Retinal pigment epithelial cell (primary cell): ENCODE measurements at regions not wholly inside any gene's neighbourhood (a gene's known extent, or its start where the extent isn't known, plus 50 kb on each side); places are given as distances from the start of the nearest gene placed in this dataset.
"Not testable (repeated sequence)": the region's sequence is repeated elsewhere in the genome, so short reads cannot be mapped to it uniquely, and the experiment has no call there.

Experiments
- DNase-seq: peaks from one replicate; pipeline ENCODE4 v3.0.0-alpha.2; 2010; ENCODE audit warnings: low read depth
- H3K4me3 ChIP-seq: 2 replicates; pipeline ENCODE4 v1.5.1; 2011; ENCODE audit warnings: mild to moderate bottlenecking, low read length, control low read depth, moderate library complexity
- TF ChIP-seq, protein P1 (sequence below): conservative IDR thresholded peaks from 2 replicates; pipeline ENCODE4 v1.5.1; 2011; ENCODE audit warnings: low read depth, low read length, control low read depth, inconsistent platforms

DNA sequence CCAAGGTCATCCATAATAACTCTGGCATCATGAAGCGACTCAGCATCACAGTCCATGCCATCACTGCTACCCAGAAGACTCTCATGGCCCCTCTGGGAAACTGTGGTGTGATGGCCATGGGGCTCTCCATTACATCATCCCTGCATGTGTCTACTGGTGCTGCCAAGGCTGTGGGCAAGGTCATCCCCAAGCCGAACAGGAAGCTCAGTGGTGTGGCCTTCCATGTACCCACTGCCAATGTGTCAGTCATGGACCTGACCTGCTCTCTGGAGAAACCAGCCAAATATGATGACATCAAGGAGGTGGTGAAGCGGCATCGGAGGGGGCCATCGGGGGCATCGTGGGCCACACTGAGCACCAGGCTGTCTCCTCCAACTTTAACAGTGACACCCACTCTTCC, 65.1 kb upstream of the ARHGAP29 start:
- no peak for DNase-seq
- H3K4me3 ChIP-seq: no peak overlapping the region
- TF ChIP-seq, protein P1, sequence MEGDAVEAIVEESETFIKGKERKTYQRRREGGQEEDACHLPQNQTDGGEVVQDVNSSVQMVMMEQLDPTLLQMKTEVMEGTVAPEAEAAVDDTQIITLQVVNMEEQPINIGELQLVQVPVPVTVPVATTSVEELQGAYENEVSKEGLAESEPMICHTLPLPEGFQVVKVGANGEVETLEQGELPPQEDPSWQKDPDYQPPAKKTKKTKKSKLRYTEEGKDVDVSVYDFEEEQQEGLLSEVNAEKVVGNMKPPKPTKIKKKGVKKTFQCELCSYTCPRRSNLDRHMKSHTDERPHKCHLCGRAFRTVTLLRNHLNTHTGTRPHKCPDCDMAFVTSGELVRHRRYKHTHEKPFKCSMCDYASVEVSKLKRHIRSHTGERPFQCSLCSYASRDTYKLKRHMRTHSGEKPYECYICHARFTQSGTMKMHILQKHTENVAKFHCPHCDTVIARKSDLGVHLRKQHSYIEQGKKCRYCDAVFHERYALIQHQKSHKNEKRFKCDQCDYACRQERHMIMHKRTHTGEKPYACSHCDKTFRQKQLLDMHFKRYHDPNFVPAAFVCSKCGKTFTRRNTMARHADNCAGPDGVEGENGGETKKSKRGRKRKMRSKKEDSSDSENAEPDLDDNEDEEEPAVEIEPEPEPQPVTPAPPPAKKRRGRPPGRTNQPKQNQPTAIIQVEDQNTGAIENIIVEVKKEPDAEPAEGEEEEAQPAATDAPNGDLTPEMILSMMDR: no peak

DNA sequence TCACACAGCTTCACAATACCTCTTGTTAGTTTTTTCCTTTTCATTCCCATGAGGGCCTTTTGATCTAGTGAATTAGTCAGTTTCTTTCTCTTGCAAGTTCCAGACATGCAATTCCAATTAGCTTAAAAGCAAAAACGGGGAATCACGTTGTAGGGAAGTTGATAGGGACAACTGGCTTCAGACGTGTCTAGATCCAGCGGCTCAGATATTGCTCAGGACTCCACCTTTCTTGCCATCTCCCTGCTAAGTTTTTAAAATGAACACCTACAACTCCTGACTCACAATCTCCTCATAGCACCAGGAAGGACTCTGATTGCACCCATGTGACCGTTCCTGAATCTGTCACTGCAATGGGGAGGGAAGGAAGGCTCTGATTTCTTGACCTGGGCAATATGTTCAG, 63.8 kb upstream of the ARHGAP29 start:
- DNase-seq: no peak
- TF ChIP-seq, protein P1: no peak
- H3K4me3 ChIP-seq: no peak overlapping the region

DNA sequence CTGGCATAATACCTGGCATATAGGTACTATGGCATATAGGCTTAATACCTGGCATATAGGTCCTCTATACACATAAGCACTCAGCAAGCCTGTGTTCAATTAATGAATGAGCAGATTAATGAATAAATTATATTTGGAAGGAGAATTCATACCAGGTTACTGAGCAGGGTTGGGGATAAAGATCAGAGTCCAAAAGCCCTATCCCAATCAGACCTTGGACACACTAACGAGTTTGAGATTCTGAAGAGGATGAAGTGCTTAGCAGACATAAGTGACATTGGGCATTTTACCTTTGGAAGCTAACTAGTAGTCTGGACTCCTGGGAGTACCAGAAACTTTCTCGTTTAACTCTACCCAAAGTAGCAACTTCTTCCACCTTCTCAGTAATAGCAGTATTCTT, 63.3 kb upstream of the ARHGAP29 start:
- no peak for DNase-seq
- TF ChIP-seq, protein P1: no peak
- no peak overlapping the region for H3K4me3 ChIP-seq

DNA sequence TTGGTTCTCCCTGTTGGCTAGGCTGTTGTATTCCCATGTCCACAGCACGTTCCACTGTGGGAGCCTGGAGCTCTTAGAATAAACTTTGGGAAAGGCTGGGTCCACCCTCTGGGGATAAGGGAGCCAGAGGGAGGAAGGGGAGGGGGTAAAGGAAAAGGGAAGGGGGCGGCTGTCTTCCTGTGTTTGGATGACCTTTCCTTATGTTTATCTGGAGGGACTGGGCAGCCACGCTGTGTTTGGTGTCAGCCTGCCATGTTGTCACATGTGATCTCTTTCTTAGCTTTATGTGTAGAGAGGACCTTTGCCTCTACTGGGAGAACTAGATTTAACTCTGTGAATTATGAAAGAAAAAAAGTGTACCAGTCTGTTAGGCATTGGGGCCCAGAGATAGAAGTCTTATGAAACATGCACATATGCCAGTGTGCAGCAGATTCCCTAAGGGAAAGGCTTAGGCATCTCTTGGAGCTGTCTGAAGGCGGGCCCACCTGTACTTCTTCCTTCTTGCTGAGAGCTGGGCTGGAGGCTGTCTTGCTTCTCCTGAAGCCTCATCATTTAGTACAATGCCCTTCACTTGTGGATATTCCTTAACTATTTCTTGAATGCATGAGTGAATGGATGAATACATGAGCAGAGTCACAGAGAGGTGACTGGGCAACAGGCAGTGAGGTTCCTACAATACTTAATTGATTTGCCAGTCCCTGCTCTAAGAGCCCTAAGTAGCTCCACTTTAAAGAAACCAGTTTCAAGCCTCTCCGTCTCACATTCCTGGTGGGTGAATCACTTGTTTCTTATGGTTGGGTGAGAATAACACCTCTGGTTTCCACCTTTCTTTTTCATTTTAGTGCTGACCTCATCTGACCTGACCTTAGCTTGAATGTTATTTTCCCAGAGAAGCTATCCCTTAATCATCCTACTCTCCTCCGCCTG, 62.5 kb upstream of the ARHGAP29 start:
- TF ChIP-seq, protein P1: no peak
- DNase-seq: peak; percentile 96
- no peak overlapping the region for H3K4me3 ChIP-seq

DNA sequence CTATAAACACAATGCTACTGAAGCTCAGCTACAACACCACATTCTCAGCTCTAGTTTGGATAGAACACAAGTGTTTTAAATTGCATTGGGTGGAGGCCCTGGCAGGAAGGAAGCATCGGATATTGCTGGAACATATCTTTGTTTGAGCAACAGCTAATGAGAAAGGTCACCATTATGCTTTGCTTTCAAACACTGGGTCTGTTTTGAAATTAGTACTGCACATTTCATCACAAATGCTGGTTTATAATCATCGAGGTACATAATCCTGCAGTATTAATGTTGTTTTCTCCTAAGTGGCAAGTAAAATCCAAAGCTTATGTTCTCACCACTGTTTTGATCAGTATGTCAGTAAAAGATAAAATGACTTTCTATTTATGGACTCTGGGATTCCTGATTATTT, 61.5 kb upstream of the ARHGAP29 start:
- DNase-seq: peak; percentile 52
- TF ChIP-seq, protein P1: no peak
- H3K4me3 ChIP-seq: no peak overlapping the region

DNA sequence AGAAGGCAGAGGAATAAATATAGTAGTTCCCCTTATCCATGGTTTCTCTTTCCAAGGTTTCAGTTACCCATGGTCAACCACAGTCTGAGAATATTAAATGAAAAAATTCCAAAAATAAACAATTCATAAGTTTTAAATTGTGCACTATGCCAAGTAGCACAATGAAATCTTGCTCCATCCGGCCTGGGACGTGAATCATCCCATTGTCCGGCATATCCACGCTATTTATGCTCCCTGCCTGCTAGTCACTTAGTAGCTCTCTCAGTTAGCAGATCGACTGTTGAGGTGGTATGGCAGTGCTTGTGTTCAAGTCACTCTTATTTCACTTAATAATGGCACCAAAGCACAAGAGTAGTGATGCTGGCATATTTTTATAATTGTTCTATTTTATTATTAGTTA, 58.6 kb upstream of the ARHGAP29 start:
- DNase-seq: no peak

DNA sequence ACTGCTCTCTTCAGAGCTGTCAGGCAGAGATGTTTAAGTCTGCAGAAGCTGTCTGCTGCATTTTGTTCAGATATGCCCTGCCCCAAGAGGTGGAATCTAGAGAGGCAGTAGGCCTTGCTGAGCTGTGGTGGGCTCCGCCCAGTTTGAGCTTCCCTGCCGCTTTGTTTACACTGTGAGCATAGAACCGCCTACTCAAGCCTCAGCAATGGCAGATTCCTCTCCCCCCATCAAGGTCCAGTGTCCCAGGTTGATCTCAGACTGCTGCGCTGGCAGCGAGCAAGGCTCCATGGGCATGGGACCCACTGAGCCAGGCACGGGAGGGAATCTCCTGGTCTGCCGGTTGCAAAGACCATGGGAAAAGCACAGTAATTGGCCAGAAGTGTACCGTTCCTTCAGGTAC, 55.6 kb upstream of the ARHGAP29 start:
- DNase-seq: not testable (repeated sequence)

More for the DNA sequence above, 58.6 kb upstream of the ARHGAP29 start:
- TF ChIP-seq, protein P1: no peak
- no peak overlapping the region for H3K4me3 ChIP-seq

DNA sequence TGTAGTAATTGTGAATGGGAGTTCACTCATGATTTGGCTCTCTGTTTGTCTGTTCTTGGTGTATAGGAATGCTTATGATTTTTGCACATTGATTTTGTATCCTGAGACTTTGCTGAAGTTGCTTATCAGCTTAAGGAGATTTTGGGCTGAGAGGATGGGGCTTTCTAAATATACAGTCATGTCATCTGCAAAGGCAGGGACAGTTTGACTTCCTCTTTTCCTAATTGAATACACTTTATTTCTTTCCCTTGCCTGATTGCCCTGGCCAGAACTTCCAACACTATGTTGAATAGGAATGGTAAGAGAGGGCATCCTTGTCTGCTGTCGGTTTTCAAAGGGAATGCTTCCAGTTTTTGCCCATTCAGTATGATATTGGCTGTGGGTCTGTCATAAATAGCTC, 51.9 kb upstream of the ARHGAP29 start:
- not testable (repeated sequence) for H3K4me3 ChIP-seq, DNase-seq

More for the DNA sequence above, 55.6 kb upstream of the ARHGAP29 start:
- H3K4me3 ChIP-seq: not testable (repeated sequence)
